HCEC 1CT (cell line): ENCODE measurements at regions not wholly inside any gene's neighbourhood (a gene's known extent, or its start where the extent isn't known, plus 50 kb on each side); places are given as distances from the start of the nearest gene placed in this dataset.
"Not testable (repeated sequence)": the region's sequence is repeated elsewhere in the genome, so short reads cannot be mapped to it uniquely, and the experiment has no call there.

Source experiments
- DNase-seq: peaks from one replicate; pipeline ENCODE4 v3.0.0-alpha.2; 2017

GRCh38 chr16:22627043-22627442, 116.4 kb downstream of the NPIPB5 start:
- DNase-seq: no peak

- DNase-seq: no peak
Observed at GRCh38 chr16:22628994-22629393, 118.3 kb downstream of the NPIPB5 start.

DNA sequence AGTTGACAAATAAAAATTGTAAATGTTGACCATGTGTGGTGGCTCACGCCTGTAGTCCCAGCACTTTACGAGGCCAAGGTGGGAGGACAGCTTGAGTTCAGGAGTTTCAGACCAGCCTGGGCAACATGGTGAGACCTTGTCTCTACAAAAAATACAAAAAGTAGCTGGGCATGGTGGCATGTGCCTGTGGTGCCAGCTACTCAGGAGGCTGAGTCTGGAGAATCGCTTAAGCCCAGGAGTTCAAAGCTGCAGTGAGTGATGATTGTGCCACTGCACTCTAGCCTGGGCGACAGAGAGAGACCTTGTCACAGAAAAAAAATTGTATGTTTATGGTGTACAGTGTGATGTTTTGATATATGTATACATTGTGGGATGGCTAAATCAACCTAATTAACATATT, 119.6 kb downstream of the NPIPB5 start:
- DNase-seq: no peak

GRCh38 chr16:22631264-22631663, 120.6 kb downstream of the NPIPB5 start:
- no peak for DNase-seq

DNA sequence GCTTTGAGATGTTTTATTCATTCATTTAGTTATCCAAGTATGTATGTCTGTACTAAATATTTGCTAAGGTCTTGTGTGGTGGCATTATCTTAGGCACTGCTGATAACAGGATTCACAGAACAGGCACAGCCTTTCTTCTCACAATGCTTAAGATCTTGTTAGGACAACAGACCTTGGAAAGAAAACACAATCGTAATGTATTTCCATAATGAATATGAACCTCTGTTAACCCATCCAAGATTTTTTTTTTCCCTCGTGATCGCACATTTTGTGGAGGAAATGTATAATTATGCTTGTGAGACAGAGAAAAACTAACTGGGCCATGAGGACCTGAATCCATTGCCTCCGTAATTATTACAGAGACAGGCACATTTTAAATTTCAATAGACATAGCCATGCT, 121.9 kb downstream of the NPIPB5 start:
- no peak for DNase-seq

- DNase-seq: no peak
Observed at GRCh38 chr16:22633280-22633679, 122.6 kb downstream of the NPIPB5 start.

DNA sequence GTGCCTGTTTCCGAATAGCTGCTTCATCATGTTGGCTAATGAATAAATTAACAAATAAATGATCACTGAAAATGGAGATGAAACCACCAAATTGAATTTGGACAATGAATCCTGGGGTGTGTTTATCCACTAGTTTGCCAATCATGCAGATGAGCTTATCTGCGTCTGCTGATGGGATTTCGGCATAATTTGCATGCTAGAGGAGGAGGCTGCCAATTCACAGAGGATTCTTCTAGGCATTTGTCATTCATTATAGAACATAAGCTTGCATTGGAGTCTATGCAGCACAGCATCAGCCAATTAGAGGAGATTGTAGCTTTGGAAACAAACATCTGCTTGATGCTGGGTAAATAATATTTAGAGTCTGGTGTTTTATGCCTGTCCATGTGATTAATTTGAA, 123.1 kb downstream of the NPIPB5 start:
- DNase-seq: no peak

- no peak for DNase-seq
Observed at GRCh38 chr16:22634954-22635353, 124.3 kb downstream of the NPIPB5 start.

- peak; percentile 61 for DNase-seq
Observed at GRCh38 chr16:22635357-22635761, 124.7 kb downstream of the NPIPB5 start.

DNA sequence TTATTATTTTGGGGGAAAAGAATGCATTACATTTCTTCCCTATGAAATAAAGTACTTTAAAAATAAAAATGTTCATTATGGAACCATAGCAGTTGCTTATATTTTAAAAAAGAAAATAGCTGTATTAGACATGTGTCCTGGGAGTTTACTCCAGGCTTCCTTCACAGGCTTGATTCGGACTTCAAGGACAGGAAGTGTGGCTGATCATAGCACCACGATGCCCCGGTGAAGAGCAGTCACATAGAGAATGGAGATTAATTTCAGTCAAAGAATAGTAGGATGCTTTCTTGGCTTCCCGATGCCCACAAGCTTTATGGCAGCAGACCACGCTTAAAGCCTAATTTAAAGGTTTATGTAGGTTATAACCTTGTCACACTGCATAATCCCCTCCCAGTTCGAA, 125.1 kb downstream of the NPIPB5 start:
- no peak for DNase-seq

DNA sequence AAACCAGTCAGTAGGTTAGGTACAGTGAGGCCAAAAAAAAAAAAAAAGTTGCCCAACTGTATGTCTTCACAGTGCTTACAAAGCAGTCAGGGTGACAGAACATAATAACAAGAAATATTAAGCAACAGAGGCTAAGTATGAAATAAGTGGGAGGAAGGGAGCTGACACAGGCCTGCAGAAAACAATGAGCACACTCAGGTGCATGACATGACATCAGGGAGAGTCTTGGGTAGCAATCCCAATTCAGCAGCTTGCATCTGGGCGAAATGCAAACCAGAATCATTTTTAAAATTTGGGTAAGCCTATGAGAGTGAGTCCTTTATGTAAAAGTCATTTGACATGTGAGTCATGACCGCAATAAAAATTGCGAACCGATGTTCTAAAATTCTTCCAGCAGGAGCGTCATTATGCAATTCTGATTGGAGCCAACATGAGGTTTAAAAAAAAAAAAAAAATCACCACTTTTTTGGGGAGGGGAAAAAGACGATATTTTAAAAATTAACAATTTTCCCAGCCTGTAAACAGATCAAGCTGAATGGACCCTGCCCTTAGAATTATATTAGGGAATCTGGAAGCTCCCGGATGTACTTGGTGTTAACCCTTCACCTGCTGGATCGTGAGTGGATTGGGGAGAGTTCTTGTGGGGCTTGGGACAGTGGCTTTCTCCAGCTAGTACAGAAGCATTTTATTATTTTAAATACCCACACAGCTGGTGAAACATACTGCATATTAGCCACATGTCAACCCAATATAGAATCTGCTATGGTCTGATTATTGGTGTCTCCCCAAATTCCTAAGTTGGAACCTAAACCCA, 127.9 kb downstream of the NPIPB5 start:
- DNase-seq: peak; percentile 97

DNA sequence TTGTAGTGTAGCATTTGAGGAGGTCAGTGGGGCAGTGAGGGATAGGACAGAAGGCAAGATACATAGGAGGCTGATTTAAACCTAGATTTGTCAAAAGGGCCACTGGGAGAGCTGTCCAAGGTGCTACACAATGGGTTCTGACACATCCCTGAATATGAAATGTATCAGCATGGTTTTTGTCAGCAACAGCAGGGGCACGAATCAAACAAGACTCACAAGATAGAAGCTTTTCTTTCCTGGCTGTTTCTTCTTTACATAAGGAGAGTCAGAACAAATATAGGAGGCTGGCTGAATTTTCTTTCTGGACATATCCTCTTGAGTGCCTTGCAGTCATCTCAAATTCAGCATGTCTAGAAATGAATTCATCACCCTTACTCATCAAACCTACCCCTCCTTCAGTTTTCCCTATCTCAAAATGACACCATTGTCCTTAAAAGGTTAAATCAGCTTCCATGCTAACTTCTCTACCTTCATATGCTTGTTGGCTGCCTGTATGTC, 130.5 kb downstream of the NPIPB5 start:
- peak; percentile 59 for DNase-seq

DNA sequence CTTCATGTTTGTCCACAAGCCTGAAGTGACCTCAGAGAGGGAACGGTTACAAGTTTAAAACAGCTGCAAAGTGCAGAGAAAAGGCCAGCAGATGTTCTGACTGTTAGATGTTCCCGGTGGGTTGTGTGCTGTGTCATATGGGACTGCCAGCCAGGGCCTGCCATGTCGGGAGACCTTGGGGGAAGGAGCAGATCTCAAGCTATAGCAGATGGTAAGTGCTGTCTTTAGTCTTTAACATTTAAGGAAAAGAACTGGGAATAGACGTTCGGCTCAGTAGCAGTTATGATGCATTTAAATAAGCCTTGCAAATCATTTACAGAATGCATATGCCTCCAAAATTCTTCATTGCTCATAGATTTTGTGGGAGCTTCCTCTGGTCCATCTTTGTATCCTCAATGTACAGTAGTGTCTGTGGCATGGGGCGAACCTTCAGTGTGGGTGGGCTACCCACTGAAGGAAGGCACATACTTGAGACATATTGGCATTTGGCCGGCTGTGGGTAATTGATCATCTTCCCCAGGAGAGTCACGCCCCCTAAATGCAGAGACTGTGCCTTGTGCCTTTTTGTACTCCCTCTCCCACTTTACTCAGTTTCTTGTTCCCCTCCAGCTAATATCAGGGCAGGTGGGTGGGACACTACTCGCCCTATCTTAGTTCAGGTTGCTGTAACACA, 131.9 kb downstream of the NPIPB5 start:
- DNase-seq: no peak

- not testable (repeated sequence) for DNase-seq
Observed at GRCh38 chr16:22643203-22643602, 132.5 kb downstream of the NPIPB5 start.

GRCh38 chr16:22643886-22644285, 133.2 kb downstream of the NPIPB5 start:
- DNase-seq: no peak

DNA sequence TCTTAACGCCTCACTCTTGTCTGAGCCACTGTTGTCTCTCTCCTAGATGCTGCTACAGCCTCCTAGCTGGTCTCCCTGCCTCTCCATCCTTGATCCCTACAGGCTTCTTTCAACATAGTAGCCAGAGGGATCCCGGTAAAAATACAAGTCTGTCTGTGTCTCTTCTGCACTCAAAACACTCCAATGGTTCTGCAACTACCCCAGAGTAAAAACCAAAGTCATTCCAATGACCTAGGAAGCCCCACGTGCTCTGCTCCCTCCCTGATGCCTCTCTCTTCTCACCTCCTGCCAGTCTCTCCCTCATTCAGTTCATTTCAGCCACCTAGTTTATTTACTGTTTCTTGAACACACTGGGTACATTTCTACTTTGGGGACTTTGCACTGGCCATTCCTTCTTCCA, 135.2 kb downstream of the NPIPB5 start:
- no peak for DNase-seq

- DNase-seq: no peak
Observed at GRCh38 chr16:22646948-22647556, 136.4 kb downstream of the NPIPB5 start.

- DNase-seq: no peak
Observed at GRCh38 chr16:22648141-22648540, 137.4 kb downstream of the NPIPB5 start.

- no peak for DNase-seq
Observed at GRCh38 chr16:22648941-22649340, 138.2 kb downstream of the NPIPB5 start.

DNA sequence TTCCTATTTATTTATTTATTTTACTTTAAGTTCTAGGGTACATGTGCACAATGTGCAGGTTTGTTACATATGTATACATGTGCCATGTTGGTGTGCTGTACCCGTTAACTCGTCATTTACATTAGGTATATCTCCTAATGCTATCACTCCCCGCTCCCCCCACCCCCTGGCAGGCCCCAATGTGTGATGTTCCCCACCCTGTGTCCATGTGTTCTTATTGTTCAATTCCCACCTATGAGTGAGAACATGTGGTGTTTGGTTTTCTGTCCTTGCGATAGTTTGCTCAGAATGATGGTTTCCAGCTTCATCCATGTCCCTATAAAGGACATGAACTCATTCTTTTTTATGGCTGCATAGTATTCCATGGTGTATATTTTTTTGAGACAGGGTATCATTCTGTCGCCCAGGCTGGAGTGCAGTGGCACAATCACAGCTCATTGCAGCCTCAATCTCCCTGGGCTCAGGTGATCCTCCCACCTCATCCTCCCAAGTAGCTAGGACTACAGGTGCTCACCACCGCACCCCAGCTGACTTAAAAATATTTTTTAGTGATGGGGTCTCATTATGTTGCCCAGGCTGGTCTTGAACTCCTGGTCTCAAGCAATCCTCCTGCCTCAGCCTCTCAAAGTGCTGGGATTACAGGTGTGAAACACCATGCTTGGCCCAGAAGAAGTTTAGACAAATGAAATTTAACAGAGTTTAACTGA, 140.6 kb downstream of the NPIPB5 start:
- not testable (repeated sequence) for DNase-seq

GRCh38 chr16:22652463-22652845, 141.8 kb downstream of the NPIPB5 start:
- DNase-seq: no peak

DNA sequence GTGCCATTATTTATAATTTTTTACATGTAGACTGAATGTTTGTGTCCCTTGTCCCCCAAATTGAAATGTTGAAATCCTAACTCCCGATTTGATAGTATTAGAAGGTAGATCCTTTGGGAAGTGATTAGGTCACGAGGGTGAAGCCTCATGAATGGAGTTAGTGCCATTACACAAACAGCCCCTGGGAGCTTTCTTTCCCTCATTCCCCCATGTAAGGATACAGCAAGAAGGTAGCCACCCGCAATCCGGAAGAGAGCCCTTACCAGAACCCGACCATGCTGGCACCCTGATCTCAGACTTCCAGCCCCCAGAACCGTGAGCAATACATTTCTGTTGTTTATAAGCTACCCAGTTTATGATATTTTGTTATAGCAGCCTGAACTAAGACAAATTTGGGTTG, 143.2 kb downstream of the NPIPB5 start:
- DNase-seq: no peak

DNA sequence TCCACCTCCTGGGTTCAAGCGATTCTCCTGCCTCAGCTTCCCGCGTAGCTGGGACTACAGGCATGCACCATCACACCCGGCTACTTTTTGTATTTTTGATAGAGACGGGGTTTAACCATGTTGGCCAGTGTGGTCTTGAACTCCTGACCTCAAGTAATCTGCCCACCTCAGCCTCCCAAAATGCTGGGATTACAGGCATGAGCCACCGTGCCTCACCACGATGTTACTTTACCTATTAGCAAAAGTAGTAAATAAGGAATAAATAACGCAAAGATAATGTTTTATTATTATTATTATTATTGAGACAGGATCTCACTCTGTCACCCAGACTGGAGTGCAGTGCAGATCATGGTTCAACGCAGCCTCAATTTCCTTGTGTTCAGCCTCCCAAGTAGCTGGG, 145.9 kb downstream of the NPIPB5 start:
- not testable (repeated sequence) for DNase-seq
